GM12891 (cell line): ENCODE measurements at regions not wholly inside any gene's neighbourhood (a gene's known extent, or its start where the extent isn't known, plus 50 kb on each side); places are given as distances from the start of the nearest gene placed in this dataset.

Experiments
- PAX5 ChIP-seq: IDR thresholded peaks from 2 replicates; pipeline ENCODE4 v1.6.1; 2011; ENCODE audit warnings: low read length, moderate library complexity, mild to moderate bottlenecking; ENCODE audit not compliant: insufficient read depth, severe bottlenecking
- POLR2A ChIP-seq: IDR thresholded peaks from 2 replicates; pipeline ENCODE4 v1.6.1; 2011; ENCODE audit warnings: low read depth, low read length, control low read depth
- POLR2AphosphoS5 ChIP-seq: IDR thresholded peaks from 2 replicates; pipeline ENCODE4 v1.6.1; 2011; ENCODE audit warnings: low read depth, low read length, control low read depth
- POU2F2 ChIP-seq: IDR thresholded peaks from 2 replicates; pipeline ENCODE4 v1.6.1; 2011; ENCODE audit warnings: low read depth, mild to moderate bottlenecking, control low read depth, low read length, moderate library complexity
- TAF1 ChIP-seq: IDR thresholded peaks from 2 replicates; pipeline ENCODE4 v1.6.1; 2011; ENCODE audit warnings: low read depth, low read length, control low read depth

- no peak for TF ChIP-seq POLR2AphosphoS5
- TF ChIP-seq POLR2A = no peak
- no peak for TF ChIP-seq TAF1
- no peak for TF ChIP-seq POU2F2
- TF ChIP-seq PAX5 = no peak
These were observed 98.6 kb downstream of the TMEM17 start for GRCh38 chr2:62407401-62407800.
